Astrocyte of the spinal cord (primary cell): ENCODE measurements at regions not wholly inside any gene's neighbourhood (a gene's known extent, or its start where the extent isn't known, plus 50 kb on each side); places are given as distances from the start of the nearest gene placed in this dataset.
A peak's percentile ranks its signal among the peaks of the same experiment; 100 is the strongest.
"Not testable (repeated sequence)": the region's sequence is repeated elsewhere in the genome, so short reads cannot be mapped to it uniquely, and the experiment has no call there.

Experiments
- DNase-seq: peaks from one replicate; pipeline ENCODE4 v3.0.0; 2011; ENCODE audit warnings: low read depth, low spot score
- H3K4me3 ChIP-seq: 2 replicates; pipeline ENCODE4 v1.5.1; 2011; ENCODE audit warnings: low read depth, mild to moderate bottlenecking, low read length, moderate library complexity
- CTCF ChIP-seq: IDR thresholded peaks from 2 replicates; pipeline ENCODE4 v1.5.1; 2012; ENCODE audit warnings: low read depth, mild to moderate bottlenecking, low read length, inconsistent platforms
- in situ Hi-C: cut with HindIII; loops from 2 replicates; pipeline ENCODE4 v1.10.0; 2017; ENCODE audit warnings: low sequenced_read_pairs

DNA sequence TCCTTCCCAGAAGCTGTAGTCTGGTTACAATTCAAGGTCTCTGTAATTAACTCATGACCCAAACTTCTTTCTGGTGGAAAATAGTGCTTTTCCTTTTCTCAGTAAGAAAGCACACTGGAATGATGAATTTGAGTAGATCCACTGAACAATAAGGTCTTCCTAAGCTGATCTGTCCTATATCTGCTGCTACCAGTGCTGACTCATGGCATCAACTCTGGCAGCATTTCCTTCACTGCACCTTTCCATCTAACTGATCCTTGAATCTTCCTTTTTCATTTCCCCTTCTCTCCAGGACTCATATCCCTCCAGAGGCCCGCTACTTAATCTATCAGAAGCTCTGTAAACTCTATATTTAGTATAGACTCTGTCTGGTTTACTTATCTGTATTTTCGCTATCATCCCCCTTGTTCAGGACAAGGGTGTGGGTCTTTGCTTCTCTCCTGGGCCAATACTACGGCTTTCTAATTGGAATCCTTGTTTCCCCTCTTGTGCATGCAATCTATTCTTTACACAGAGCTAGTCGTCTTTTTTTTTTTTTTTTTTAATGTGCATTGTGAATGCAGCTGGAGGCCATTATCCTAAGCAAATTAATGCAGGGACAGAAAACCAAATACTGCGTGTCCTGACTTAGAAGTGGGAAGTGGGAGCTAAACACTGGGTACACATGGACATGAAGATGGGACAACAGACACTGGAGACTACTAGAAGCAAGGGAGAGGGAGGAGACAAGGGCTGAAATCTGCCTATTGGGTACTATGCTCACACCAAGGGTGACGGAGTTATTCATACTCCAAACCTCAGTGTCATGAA, 192.2 kb upstream of the RPS23 start:
- no peak for DNase-seq
- in situ Hi-C loops: no loop called here
- TF ChIP-seq CTCF: no peak
- no peak overlapping the region for H3K4me3 ChIP-seq

GRCh38 chr5:82466986-82467561, 188.9 kb upstream of the RPS23 start:
- H3K4me3 ChIP-seq: no peak overlapping the region
- in situ Hi-C loops: no loop called here
- DNase-seq: peak; percentile 46
- TF ChIP-seq CTCF: peak; percentile 21

- in situ Hi-C loops: no loop called here
- DNase-seq: no peak
- H3K4me3 ChIP-seq: no peak overlapping the region
- no peak for TF ChIP-seq CTCF
Measured at GRCh38 chr5:82465235-82465634, 187.1 kb upstream of the RPS23 start.

DNA sequence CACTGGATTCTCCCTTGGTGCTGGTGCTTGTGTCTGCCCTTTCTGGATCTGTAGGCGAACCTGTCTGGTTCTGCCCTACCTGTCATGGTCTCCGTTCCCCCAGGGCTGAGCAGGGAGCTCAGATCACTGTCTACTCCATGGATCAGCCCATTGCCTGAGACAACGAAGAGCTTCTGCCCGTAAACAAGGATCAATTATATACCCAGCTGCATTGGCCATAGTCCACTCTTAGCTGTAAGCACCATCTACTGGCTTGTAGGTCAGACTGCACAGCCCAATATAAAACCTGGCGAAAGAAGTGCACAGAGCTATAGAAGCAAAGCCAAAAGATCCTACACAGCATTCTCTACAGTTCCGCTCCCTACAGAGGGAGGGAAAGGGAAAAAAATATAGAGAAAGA, 181.5 kb upstream of the RPS23 start:
- in situ Hi-C loops: no loop called here

DNA sequence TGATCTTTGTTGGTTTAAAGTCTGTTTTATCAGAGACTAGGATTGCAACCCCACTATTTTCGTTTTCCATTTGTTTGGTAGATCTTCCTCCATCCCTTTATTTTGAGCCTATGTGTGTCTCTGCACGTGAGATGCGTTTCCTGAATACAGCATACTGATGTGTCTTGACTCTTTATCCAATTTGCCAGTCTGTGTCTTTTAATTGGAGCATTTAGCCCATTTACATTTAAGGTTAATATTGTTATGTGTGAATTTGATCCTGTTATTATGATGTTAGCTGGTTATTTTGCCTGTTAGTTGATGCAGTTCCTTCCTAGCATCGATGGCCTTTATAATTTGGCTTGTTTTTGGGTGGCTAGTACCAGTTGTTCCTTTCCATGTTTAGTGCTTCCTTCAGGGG, 177.2 kb upstream of the RPS23 start:
- in situ Hi-C loops: not testable (repeated sequence)

More for the DNA sequence above, 181.5 kb upstream of the RPS23 start:
- H3K4me3 ChIP-seq: no peak overlapping the region
- no peak for TF ChIP-seq CTCF
- DNase-seq: no peak

GRCh38 chr5:82448374-82448773, 170.2 kb upstream of the RPS23 start:
- in situ Hi-C loops: no loop called here
- DNase-seq: no peak
- TF ChIP-seq CTCF: no peak
- no peak overlapping the region for H3K4me3 ChIP-seq

More for the DNA sequence above, 177.2 kb upstream of the RPS23 start:
- not testable (repeated sequence) for H3K4me3 ChIP-seq, DNase-seq

DNA sequence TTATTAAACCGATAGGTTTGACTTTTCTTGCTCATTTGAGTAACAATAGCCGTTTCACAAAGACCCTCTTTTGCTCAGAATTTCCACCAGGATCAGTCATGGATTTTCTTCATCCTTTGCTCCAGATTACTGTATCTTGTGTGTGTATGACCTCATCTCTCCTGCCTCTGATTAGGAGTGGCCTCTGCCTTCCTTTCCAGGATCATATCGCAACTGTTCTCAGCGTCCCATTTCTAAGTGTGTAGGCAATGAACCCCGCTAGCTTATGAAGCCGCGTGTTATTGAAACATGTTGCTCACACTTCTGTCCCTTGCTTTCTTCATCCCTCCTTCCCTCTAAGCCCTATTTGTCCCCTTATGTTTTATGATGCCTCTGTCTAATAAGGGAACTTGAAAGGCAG, 169.8 kb upstream of the RPS23 start:
- in situ Hi-C loops: no loop called here
- TF ChIP-seq CTCF: no peak
- no peak overlapping the region for H3K4me3 ChIP-seq
- no peak for DNase-seq
